Endothelial cell (in vitro differentiated cells): ENCODE measurements at regions not wholly inside any gene's neighbourhood (a gene's known extent, or its start where the extent isn't known, plus 50 kb on each side); places are given as distances from the start of the nearest gene placed in this dataset.

Experiments
- DNase-seq: peaks from one replicate; pipeline ENCODE4 v3.0.0; 2021; ENCODE audit warnings: low spot score
- H3K27ac Mint-ChIP-seq: one replicate; pipeline ENCODE4 v1.8.0; 2021; ENCODE audit warnings: mixed read lengths, inconsistent platforms; ENCODE audit not compliant: unreplicated experiment
- H3K27me3 Mint-ChIP-seq: one replicate; pipeline ENCODE4 v1.8.0; 2021; ENCODE audit warnings: mild to moderate bottlenecking, moderate library complexity, mixed read lengths, inconsistent platforms; ENCODE audit not compliant: unreplicated experiment
- H3K36me3 Mint-ChIP-seq: one replicate; pipeline ENCODE4 v1.8.0; 2021; ENCODE audit warnings: mild to moderate bottlenecking, low read depth, mixed read lengths, inconsistent platforms; ENCODE audit not compliant: unreplicated experiment
- H3K4me1 Mint-ChIP-seq: one replicate; pipeline ENCODE4 v1.8.0; 2021; ENCODE audit warnings: mild to moderate bottlenecking, mixed read lengths, inconsistent platforms; ENCODE audit not compliant: unreplicated experiment
- H3K4me3 Mint-ChIP-seq: one replicate; pipeline ENCODE4 v1.8.0; 2021; ENCODE audit warnings: mild to moderate bottlenecking, mixed read lengths, inconsistent platforms; ENCODE audit not compliant: unreplicated experiment
- H3K9me3 Mint-ChIP-seq: one replicate; pipeline ENCODE4 v1.8.0; 2021; ENCODE audit warnings: mixed read lengths, inconsistent platforms; ENCODE audit not compliant: unreplicated experiment
- CTCF ChIP-seq: fragments of 200-600 bp; sonication (generic); IDR thresholded peaks from one replicate; pipeline ENCODE4 v1.5.0; 2021; ENCODE audit warnings: antibody characterized with exemption; ENCODE audit not compliant: unreplicated experiment

- H3K27me3 Mint-ChIP-seq: peaks cover 3% of the 10 kb centered on the region
- H3K4me1 Mint-ChIP-seq: peaks cover 32% of the 10 kb centered on the region
- peak overlapping the region; percentile 94 for H3K27ac Mint-ChIP-seq
- H3K36me3 Mint-ChIP-seq: no peaks in the 10 kb centered on the region
- TF ChIP-seq CTCF: no peak
- peak; percentile 56 for DNase-seq
- H3K4me3 Mint-ChIP-seq: no peak overlapping the region
- H3K9me3 Mint-ChIP-seq: no peaks in the 10 kb centered on the region
These were observed 289.7 kb downstream of the TRIML1 start for GRCh38 chr4:188428935-188429334.

GRCh38 chr4:188429965-188430364 lies 290.7 kb downstream of the TRIML1 start:
- no peak for DNase-seq
- no peak for TF ChIP-seq CTCF
- Mint-ChIP-seq H3K4me1 (peaks cover 33% of the 10 kb centered on the region), H3K9me3 (no peaks in the 10 kb centered on the region), H3K27me3 (peaks cover 3% of the 10 kb centered on the region), H3K4me3 (no peak overlapping the region), H3K27ac (peak overlapping the region; percentile 82), H3K36me3 (no peaks in the 10 kb centered on the region)

- H3K27ac Mint-ChIP-seq: peak overlapping the region; percentile 82
- H3K36me3 Mint-ChIP-seq: no peaks in the 10 kb centered on the region
- H3K4me1 Mint-ChIP-seq: peaks cover 33% of the 10 kb centered on the region
- no peak overlapping the region for H3K4me3 Mint-ChIP-seq
- H3K27me3 Mint-ChIP-seq: peaks cover 3% of the 10 kb centered on the region
- no peaks in the 10 kb centered on the region for H3K9me3 Mint-ChIP-seq
- TF ChIP-seq CTCF: no peak
- DNase-seq: no peak
These were observed 291.1 kb downstream of the TRIML1 start for GRCh38 chr4:188430384-188430783.

GRCh38 chr4:188432328-188432727 lies 293.1 kb downstream of the TRIML1 start:
- Mint-ChIP-seq H3K27ac (no peak overlapping the region), H3K4me3 (no peak overlapping the region), H3K4me1 (peaks cover 32% of the 10 kb centered on the region), H3K9me3 (no peaks in the 10 kb centered on the region), H3K27me3 (peaks cover 3% of the 10 kb centered on the region), H3K36me3 (no peaks in the 10 kb centered on the region)
- DNase-seq: no peak
- TF ChIP-seq CTCF: no peak

- no peak overlapping the region for H3K27ac Mint-ChIP-seq
- no peak overlapping the region for H3K4me3 Mint-ChIP-seq
- no peak for TF ChIP-seq CTCF
- H3K36me3 Mint-ChIP-seq: no peaks in the 10 kb centered on the region
- peaks cover 1% of the 10 kb centered on the region for H3K27me3 Mint-ChIP-seq
- no peak for DNase-seq
- peaks cover 21% of the 10 kb centered on the region for H3K4me1 Mint-ChIP-seq
- no peaks in the 10 kb centered on the region for H3K9me3 Mint-ChIP-seq
These were observed 294.6 kb downstream of the TRIML1 start for GRCh38 chr4:188433741-188434315.
